ENCODE measurements at regions not wholly inside any gene's neighbourhood (a gene's known extent, or its start where the extent isn't known, plus 50 kb on each side); places are given as distances from the start of the nearest gene placed in this dataset.

DNA sequence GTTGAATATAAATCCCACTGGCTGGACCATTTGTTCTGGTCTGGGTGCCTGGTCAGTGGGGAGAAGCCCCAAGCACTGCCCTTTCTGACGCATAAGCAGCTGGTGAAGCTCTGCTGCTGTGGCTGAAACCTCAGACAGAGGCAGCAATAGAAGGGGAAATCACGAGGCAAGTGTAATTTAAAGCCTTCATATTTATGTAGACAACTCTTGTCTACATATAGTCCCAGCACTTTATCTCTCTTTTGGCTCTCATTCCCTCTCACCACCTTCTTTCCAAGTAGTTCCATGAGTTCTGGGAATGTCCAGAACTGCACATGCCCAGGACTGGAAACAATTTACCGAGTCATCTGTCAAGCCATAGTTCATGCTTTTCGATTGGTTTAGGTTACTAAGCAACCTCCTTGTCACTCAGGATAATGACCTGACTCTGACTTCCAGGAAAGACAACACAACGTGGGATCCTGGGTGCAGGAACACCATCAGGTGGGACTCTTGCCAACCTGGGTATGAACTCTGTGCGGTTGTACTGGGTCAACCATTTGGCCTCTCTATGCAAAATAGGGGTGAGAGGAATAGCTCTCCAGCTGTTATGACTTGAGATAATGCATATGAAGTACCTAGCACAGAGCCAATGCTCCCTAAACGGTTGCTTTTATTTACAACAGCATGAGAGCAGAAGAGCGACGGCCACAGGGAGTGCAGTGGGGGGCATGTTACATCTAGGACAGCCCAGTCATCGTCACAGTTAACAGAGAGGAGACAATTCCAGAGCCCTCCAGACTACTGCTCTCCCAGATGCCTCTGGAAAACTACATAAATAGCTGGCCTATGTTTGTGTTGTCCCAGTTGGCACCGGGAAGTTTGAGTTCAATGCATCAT is 321.9 kb downstream of the FOXO1 start:
- TF ChIP-seq POLR2AphosphoS5 (IDR thresholded peaks at IDR 0.05; ENCODE audit: low read depth, low read length) (no peak), SIN3A (IDR thresholded peaks at IDR 0.05; ENCODE audit: borderline replicate concordance, insufficient read depth, low read length) (no peak), FOXP2 (optimal IDR thresholded peaks at IDR 0.05; ENCODE audit: borderline replicate concordance, extremely low read depth, extremely low read length, insufficient read depth) (no peak), TAF1 (IDR thresholded peaks at IDR 0.05; ENCODE audit: borderline replicate concordance, insufficient read depth, low read length) (no peak)
- TF ChIP-seq, protein P1, sequence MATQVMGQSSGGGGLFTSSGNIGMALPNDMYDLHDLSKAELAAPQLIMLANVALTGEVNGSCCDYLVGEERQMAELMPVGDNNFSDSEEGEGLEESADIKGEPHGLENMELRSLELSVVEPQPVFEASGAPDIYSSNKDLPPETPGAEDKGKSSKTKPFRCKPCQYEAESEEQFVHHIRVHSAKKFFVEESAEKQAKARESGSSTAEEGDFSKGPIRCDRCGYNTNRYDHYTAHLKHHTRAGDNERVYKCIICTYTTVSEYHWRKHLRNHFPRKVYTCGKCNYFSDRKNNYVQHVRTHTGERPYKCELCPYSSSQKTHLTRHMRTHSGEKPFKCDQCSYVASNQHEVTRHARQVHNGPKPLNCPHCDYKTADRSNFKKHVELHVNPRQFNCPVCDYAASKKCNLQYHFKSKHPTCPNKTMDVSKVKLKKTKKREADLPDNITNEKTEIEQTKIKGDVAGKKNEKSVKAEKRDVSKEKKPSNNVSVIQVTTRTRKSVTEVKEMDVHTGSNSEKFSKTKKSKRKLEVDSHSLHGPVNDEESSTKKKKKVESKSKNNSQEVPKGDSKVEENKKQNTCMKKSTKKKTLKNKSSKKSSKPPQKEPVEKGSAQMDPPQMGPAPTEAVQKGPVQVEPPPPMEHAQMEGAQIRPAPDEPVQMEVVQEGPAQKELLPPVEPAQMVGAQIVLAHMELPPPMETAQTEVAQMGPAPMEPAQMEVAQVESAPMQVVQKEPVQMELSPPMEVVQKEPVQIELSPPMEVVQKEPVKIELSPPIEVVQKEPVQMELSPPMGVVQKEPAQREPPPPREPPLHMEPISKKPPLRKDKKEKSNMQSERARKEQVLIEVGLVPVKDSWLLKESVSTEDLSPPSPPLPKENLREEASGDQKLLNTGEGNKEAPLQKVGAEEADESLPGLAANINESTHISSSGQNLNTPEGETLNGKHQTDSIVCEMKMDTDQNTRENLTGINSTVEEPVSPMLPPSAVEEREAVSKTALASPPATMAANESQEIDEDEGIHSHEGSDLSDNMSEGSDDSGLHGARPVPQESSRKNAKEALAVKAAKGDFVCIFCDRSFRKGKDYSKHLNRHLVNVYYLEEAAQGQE (IDR thresholded peaks at IDR 0.05; ENCODE audit: insufficient read depth in 1 of 2, low read depth in 2 of 2, low read length in 2 of 2): no peak

DNA sequence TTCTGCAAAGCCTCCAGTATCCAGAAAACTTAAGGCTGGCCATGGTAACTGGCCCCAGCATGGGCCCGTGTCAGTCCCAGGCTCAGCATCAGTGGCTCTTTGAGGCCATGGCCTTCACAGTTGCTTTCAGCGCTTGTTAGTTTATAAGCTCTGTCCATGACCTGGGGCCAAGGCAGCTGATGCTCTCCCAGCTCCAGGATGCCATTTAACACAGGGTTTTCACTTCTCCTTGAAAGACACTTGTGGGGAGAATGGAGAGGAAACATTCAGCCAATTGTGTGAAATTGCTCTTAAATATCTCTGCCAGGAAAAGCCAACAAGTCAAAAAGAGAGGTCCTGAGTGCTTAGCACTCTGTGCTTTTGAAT is 321.3 kb downstream of the FOXO1 start:
- TF ChIP-seq, protein P1 (IDR thresholded peaks at IDR 0.05; ENCODE audit: insufficient read depth in 1 of 2, low read depth in 2 of 2, low read length in 2 of 2): no peak
- TF ChIP-seq POLR2AphosphoS5 (IDR thresholded peaks at IDR 0.05; ENCODE audit: low read depth, low read length) (no peak), FOXP2 (optimal IDR thresholded peaks at IDR 0.05; ENCODE audit: borderline replicate concordance, extremely low read depth, extremely low read length, insufficient read depth) (no peak), SIN3A (IDR thresholded peaks at IDR 0.05; ENCODE audit: borderline replicate concordance, insufficient read depth, low read length) (no peak), TAF1 (IDR thresholded peaks at IDR 0.05; ENCODE audit: borderline replicate concordance, insufficient read depth, low read length) (no peak)

DNA sequence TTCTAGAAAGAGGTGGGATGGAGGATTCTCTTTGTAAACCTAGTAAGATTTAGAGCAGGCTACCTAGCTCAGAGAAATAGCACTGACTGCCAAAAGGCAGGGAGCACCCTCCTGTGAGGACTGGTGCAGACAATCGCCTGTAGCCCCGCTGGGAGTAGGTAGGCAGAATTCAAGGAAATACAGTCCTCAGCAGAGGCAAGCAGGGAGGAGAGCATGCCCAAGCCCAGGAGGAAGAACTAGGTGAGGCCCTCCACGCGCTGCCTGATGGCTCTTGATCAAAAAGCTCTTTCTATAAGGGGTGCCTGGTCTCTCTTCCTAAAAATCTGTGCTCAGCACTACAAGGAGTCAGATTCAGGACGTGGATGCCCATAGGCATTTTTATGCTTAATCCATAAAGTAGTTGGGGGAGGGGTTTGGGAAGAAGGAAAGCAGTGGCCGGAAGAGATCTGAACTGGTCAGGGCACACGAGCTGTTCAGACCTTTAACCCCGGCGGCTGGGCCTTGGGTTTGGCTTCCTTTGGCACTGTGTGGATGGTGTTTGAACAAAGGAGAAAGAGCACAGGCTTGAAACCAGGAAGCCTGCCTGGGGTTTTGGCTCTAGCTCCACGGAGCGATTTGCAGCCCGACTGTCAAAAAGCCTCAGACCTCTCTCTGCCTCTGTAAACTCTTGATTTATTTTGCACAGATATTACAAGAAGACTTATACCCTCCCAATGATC is 320.6 kb downstream of the FOXO1 start:
- TF ChIP-seq FOXP2 (optimal IDR thresholded peaks at IDR 0.05; ENCODE audit: borderline replicate concordance, extremely low read depth, extremely low read length, insufficient read depth) (no peak), POLR2AphosphoS5 (IDR thresholded peaks at IDR 0.05; ENCODE audit: low read depth, low read length) (no peak), TAF1 (IDR thresholded peaks at IDR 0.05; ENCODE audit: borderline replicate concordance, insufficient read depth, low read length) (no peak), SIN3A (IDR thresholded peaks at IDR 0.05; ENCODE audit: borderline replicate concordance, insufficient read depth, low read length) (no peak)
- TF ChIP-seq, protein P1 (IDR thresholded peaks at IDR 0.05; ENCODE audit: insufficient read depth in 1 of 2, low read depth in 2 of 2, low read length in 2 of 2): no peak

DNA sequence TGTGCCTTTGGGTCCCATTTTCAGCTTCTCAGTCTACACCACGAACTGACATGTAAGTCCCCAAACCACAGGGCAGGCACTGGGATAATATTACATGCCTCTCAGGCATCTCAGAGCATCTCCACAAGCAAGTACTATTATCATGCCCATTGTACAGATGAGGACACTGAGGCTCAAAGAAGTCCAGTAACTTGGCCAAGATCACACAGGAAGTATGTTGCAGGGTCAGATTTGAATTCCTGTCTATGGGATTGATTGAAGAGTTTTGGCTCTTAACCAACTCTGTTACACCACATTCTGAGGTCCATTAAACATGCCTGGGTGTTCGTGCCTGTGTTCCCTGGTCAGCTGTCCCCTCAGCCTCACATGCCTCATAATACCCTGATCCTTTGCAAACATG is 319.8 kb downstream of the FOXO1 start:
- TF ChIP-seq SIN3A (IDR thresholded peaks at IDR 0.05; ENCODE audit: borderline replicate concordance, insufficient read depth, low read length): no peak
- no peak for TF ChIP-seq FOXP2 (optimal IDR thresholded peaks at IDR 0.05; ENCODE audit: borderline replicate concordance, extremely low read depth, extremely low read length, insufficient read depth)
- TF ChIP-seq POLR2AphosphoS5 (IDR thresholded peaks at IDR 0.05; ENCODE audit: low read depth, low read length): no peak
- no peak for TF ChIP-seq TAF1 (IDR thresholded peaks at IDR 0.05; ENCODE audit: borderline replicate concordance, insufficient read depth, low read length)
- TF ChIP-seq, protein P1 (IDR thresholded peaks at IDR 0.05; ENCODE audit: insufficient read depth in 1 of 2, low read depth in 2 of 2, low read length in 2 of 2): no peak

Measured in PFSK-1 (cell line).